ENCODE measurements at regions not wholly inside any gene's neighbourhood (a gene's known extent, or its start where the extent isn't known, plus 50 kb on each side); places are given as distances from the start of the nearest gene placed in this dataset.

- no peak for TF ChIP-seq CTCF (IDR thresholded peaks at IDR 0.05)
- no peak for TF ChIP-seq POLR2A (IDR thresholded peaks at IDR 0.05)
Observed at GRCh38 chr10:36437367-36437766, 688.0 kb upstream of the ANKRD30A start.
